ENCODE measurements at regions not wholly inside any gene's neighbourhood (a gene's known extent, or its start where the extent isn't known, plus 50 kb on each side); places are given as distances from the start of the nearest gene placed in this dataset.
A peak's percentile ranks its signal among the peaks of the same experiment; 100 is the strongest.
"Not testable (repeated sequence)": the region's sequence is repeated elsewhere in the genome, so short reads cannot be mapped to it uniquely, and the experiment has no call there.

DNA sequence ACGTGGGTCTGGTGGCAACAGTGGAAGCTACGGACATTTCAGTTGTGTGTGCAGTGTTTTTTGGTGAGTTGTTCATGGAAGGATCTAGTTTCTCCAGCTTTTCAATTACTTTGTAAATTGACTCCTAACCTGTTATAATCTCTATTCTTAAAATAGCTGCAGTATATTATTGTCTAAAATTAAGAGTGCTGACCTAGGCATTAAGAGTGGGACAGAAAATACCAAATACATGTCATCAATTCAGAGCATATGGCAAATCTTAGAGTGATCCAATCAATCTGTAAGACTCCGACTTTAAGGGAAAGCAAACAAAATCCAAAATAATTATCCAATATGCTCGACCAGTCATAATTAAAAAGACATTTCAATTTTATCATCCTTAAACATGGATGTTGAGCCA, 338.1 kb upstream of the PCDH9 start:
- no peak for DNase-seq (ENCODE audit: low read depth)

GRCh38 chr13:67557642-67558241, 327.6 kb upstream of the PCDH9 start:
- DNase-seq (ENCODE audit: low read depth) = no peak

DNA sequence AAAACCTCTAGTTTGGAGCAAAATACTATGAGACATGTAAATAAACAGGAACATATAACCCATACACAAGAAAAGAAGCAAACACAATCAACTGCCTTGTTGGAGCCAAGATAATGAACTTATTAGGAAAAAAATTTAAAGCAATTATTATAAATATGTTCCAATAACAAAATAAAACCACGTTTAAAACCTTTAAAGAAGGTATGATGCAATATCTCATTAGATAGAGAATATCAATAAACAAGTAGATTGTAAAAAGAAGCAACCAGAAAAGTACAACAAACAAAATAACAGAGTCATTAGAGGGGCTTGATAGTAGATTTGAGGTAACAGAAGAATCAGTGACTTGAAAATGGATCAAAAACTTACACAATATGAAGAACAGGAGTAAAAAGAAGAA, 327.0 kb upstream of the PCDH9 start:
- no peak for DNase-seq (ENCODE audit: low read depth)

- no peak for DNase-seq (ENCODE audit: low read depth)
Measured at GRCh38 chr13:67554746-67555452, 324.8 kb upstream of the PCDH9 start.

- DNase-seq (ENCODE audit: low read depth) = no peak
Measured at GRCh38 chr13:67554286-67554685, 324.1 kb upstream of the PCDH9 start.

DNA sequence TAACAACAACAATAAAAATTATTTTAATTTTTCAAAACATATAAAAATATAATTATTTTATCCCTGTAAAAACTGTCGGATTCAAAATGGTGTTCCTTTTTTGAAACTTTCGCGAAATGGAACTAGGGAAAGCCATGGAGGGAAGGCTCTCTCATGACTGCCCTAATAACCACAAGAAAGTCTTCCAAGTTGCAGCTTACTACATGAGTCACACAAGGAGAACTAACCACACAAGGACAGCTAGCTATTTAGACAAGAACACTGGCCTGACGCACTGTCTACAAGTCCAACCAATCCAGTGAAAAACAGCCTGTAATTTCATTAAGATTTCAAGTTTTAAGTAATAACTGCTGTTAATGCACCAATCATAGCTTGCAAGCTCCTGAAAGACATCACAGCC, 319.2 kb upstream of the PCDH9 start:
- DNase-seq (ENCODE audit: low read depth) = peak; percentile 24

GRCh38 chr13:67538906-67539305, 308.8 kb upstream of the PCDH9 start:
- DNase-seq (ENCODE audit: low read depth) = no peak

DNA sequence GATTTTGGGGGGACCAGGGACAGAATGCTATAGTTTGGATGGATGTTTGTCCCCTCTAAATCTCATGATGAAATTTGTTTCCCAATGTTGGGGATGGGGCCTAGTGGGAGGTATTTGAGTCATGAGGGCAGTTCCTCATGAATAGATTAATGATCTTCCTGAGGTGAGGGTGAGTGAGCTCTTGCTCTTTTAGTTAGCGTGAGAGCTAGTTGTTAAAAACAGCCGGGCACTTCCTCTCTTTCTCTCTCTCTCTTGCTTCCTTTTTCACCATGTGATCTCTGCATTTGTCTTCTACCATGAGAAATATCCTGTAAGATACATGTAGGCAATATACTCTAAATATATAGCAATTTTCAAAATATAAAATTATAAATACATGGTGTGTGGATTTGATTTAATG, 290.8 kb upstream of the PCDH9 start:
- DNase-seq (ENCODE audit: low read depth) = no peak

DNA sequence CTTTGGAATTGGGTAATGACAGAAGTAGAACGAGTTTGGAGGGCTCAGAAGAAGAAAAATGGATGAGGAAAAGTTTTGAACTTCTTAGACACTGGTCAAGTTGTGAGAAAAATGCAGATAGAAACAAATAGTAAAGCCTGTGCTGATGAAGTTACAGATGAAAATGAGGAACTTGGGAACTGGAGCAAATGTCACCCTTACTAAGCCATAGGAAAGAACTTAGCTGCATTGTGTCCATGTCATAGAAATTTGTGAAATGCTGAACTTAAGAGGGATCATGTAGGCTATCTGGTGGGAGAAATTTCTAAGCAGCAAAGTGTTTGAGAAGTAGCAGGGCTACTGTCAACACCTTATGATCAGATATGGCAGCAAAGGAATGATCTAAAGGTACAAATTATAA, 289.2 kb upstream of the PCDH9 start:
- no peak for DNase-seq (ENCODE audit: low read depth)

GRCh38 chr13:67518785-67519184, 288.6 kb upstream of the PCDH9 start:
- DNase-seq (ENCODE audit: low read depth) = no peak

DNA sequence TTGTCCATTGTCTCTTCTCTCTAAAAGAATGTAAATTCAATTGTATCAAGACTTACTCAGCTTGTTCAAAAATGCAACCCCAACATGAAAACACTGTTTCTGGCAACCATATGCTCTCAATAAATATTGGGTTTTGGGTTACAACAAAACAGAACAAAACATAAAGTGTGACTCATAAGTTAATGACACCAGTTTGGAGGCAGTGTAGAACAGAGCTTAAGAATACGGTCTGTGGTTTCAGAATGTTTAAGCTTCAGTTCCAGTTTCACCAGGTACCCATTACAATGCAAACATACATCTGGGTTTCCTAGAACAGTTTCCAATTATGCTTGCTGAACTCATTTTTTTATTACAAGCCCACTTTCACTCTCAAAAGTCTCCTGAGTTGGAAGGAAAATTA, 285.8 kb upstream of the PCDH9 start:
- no peak for DNase-seq (ENCODE audit: low read depth)

DNA sequence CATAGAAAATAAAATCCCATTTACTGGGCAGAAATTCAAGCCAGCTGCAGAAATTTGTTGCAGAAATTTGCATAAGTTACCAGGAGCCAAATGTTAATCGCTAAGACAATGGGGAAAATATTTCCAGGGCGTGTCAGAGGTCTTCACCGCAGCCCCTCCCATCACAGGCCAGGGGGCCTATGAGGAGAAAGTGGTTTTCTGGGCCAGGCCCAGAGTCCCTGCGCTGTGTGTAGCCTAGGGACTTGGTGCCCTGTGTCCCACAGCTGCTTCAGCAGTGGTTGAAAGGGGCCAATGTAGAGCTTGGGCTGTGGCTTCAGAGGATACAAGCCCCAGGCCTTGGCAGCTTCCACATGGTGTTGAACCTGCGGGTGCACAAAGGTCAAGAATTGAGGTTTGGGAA, 278.9 kb upstream of the PCDH9 start:
- no peak for DNase-seq (ENCODE audit: low read depth)

DNA sequence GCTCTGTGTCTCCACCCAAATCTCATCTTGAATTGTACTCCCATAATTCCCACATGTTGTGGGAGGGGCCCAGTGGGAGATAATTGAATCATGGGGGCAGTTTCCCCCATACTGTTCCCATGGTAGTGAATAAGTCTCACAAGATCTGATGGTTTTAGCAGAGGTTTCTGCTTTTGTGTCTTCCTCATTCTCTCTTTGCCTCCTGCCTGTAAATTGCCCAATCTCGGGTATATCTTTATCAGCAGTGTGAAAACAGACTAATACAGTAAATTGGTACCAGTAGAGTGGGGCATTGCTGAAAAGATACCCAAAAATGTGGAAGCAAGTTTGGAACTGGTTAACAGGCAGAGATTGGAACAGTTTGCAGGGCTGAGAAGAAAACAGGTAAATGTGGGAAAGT, 278.1 kb upstream of the PCDH9 start:
- not testable (repeated sequence) for DNase-seq (ENCODE audit: low read depth)

- no peak for DNase-seq (ENCODE audit: low read depth)
Measured at GRCh38 chr13:67506407-67506806, 276.3 kb upstream of the PCDH9 start.

GRCh38 chr13:67505376-67505775, 275.2 kb upstream of the PCDH9 start:
- no peak for DNase-seq (ENCODE audit: low read depth)

GRCh38 chr13:67498948-67499347, 268.8 kb upstream of the PCDH9 start:
- DNase-seq (ENCODE audit: low read depth) = no peak

GRCh38 chr13:67493835-67494234, 263.7 kb upstream of the PCDH9 start:
- DNase-seq (ENCODE audit: low read depth) = no peak

DNA sequence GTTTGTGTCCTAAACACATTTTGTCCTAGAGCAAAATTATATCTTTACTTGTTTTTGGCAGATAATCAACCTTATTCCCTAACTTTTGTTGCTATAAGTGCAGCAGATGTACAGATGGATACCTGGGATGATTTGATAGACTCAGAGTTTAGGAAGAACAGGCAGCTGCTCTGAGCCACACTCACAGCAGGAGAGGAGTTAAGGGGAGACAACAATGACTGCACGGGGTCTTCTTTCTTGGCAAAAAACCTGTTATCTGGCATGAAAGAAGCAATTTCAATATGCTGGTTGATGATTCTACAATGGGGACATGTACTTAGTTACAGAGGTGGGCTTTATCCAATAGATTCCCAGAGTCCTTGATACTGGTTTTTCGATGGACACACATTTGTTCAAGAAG, 258.9 kb upstream of the PCDH9 start:
- DNase-seq (ENCODE audit: low read depth) = no peak

DNA sequence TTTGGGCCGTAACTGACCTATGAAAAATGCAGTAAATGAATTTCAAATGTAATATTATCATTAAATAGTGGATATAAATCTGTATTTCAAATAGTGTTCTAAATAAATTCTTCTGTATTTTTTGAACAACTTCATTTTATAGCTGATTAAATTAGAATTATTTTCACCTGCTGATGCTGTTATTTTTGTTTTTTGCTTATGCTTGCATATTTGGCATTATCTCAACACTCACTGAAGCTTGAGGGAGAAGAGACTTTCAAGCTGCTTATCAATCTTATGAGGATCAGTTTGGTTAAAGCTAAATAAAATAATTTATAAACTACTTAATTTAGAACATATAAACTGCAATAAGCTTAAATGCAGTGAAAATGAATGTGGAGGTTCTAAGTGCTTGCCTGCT, 251.3 kb upstream of the PCDH9 start:
- DNase-seq (ENCODE audit: low read depth) = no peak

DNA sequence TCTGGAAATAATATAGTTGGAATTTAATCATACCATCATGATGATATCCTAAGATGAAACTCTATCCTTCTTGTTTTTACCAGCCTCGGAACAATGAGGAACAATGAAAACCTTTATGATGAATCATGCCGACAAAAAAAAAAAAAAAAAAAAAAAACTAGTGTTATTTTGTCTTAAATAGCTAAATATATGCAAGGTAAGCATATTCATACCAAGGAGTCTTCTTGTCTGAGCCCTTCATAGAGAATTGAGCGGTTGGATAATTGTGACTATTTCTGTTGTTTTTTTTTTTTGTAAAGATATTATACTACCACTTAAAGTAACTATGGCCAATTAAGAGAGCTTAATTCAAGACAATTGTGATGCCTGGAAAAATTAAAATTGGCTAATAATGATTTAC, 244.0 kb upstream of the PCDH9 start:
- DNase-seq (ENCODE audit: low read depth) = no peak

- DNase-seq (ENCODE audit: low read depth) = no peak
Measured at GRCh38 chr13:67469623-67470022, 239.5 kb upstream of the PCDH9 start.

DNA sequence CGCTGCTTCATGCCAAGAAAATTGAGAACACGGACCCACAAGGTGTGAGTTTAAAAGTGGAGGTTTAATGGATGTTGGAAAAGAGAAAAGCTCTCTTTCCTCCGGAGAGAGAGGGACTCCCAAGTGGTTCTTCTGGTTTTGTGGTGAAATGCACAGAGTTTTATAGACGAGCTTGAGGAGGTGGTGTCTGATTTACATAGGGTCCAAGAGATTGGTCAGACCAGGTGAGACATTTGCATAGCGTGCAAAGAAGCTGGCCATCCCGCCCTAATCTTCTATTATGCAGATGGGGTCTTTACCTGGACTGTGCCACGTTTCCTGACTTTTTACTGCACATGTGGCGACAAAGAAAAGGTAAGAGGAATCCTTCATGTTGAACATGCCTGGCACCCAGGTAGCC, 236.4 kb upstream of the PCDH9 start:
- DNase-seq (ENCODE audit: low read depth) = no peak

- DNase-seq (ENCODE audit: low read depth) = no peak
Measured at GRCh38 chr13:67464154-67464553, 234.0 kb upstream of the PCDH9 start.

- DNase-seq (ENCODE audit: low read depth) = no peak
Measured at GRCh38 chr13:67462098-67462497, 232.0 kb upstream of the PCDH9 start.
